EH (cell line): ENCODE measurements at regions not wholly inside any gene's neighbourhood (a gene's known extent, or its start where the extent isn't known, plus 50 kb on each side); places are given as distances from the start of the nearest gene placed in this dataset.
A peak's percentile ranks its signal among the peaks of the same experiment; 100 is the strongest.

Experiments used
- DNase-seq: peaks from one replicate; pipeline ENCODE4 v3.0.0-alpha.2; 2015; ENCODE audit warnings: low read depth

GRCh38 chr3:157807280-157807679, 298.9 kb downstream of the SHOX2 start:
- peak; percentile 34 for DNase-seq

- no peak for DNase-seq
Observed at GRCh38 chr3:157805538-157805937, 300.7 kb downstream of the SHOX2 start.

- peak; percentile 83 for DNase-seq
Observed at GRCh38 chr3:157794771-157795170, 291.6 kb upstream of the VEPH1 start.

- no peak for DNase-seq
Observed at GRCh38 chr3:157793745-157794144, 290.5 kb upstream of the VEPH1 start.

GRCh38 chr3:157789162-157789561, 285.9 kb upstream of the VEPH1 start:
- DNase-seq, result no peak

- peak; percentile 64 for DNase-seq
Observed at GRCh38 chr3:157786618-157787017, 283.4 kb upstream of the VEPH1 start.

- peak; percentile 95 for DNase-seq
Observed at GRCh38 chr3:157786211-157786610, 283.0 kb upstream of the VEPH1 start.

- DNase-seq, result peak; percentile 97
Observed at GRCh38 chr3:157785102-157785826, 282.0 kb upstream of the VEPH1 start.

GRCh38 chr3:157782236-157782635, 279.0 kb upstream of the VEPH1 start:
- DNase-seq, result peak; percentile 50

GRCh38 chr3:157776861-157777260, 273.6 kb upstream of the VEPH1 start:
- DNase-seq, result no peak

GRCh38 chr3:157775446-157775845, 272.2 kb upstream of the VEPH1 start:
- no peak for DNase-seq

- DNase-seq, result no peak
Observed at GRCh38 chr3:157769378-157769777, 266.2 kb upstream of the VEPH1 start.

GRCh38 chr3:157767607-157768006, 264.4 kb upstream of the VEPH1 start:
- peak; percentile 21 for DNase-seq

- no peak for DNase-seq
Observed at GRCh38 chr3:157763644-157764043, 260.4 kb upstream of the VEPH1 start.

- no peak for DNase-seq
Observed at GRCh38 chr3:157759311-157759710, 256.1 kb upstream of the VEPH1 start.

- no peak for DNase-seq
Observed at GRCh38 chr3:157755233-157755632, 252.0 kb upstream of the VEPH1 start.

GRCh38 chr3:157754451-157754850, 251.2 kb upstream of the VEPH1 start:
- no peak for DNase-seq

- no peak for DNase-seq
Observed at GRCh38 chr3:157753787-157754136, 250.5 kb upstream of the VEPH1 start.

GRCh38 chr3:157752956-157753786, 250.0 kb upstream of the VEPH1 start:
- peak; percentile 76 for DNase-seq

- DNase-seq, result no peak
Observed at GRCh38 chr3:157752554-157752953, 249.3 kb upstream of the VEPH1 start.

GRCh38 chr3:157751386-157751785, 248.2 kb upstream of the VEPH1 start:
- DNase-seq, result no peak

- peak; percentile 87 for DNase-seq
Observed at GRCh38 chr3:157746391-157746790, 243.2 kb upstream of the VEPH1 start.

- DNase-seq, result no peak
Observed at GRCh38 chr3:157741607-157742006, 238.4 kb upstream of the VEPH1 start.
